Stimulated activated CD4-positive, alpha-beta T cell treated with anti-CD3 and anti-CD28 coated beads, Interleukin-4, amount 100 ng/mL, for 1 hour (primary cell): ENCODE measurements at regions not wholly inside any gene's neighbourhood (a gene's known extent, or its start where the extent isn't known, plus 50 kb on each side); places are given as distances from the start of the nearest gene placed in this dataset.

Source experiments
- DNase-seq: peaks from one replicate; pipeline ENCODE4 v3.0.0-alpha.2; 2020

DNA sequence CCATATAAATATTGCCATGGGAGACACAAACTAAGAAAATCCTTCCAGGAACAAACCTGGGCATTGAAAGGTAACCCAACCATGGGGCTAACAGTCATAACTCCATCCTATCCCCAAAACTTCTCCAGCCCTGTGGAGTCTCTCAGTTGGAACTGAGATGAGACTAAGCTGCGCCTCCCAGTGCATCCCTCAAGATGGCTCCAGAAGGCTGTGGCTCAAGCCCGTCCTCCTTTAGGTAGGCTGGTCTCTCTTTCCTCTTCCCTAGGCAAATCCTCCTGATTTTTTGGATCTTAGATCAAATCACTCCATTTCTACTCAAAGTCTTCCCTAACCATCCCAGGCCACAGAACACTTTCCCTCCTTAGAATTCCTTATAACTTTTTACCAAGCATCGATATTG, 364.3 kb upstream of the CCDC196 start:
- no peak for DNase-seq

- no peak for DNase-seq
These were observed 356.9 kb upstream of the CCDC196 start for GRCh38 chr14:66129224-66129623.

DNA sequence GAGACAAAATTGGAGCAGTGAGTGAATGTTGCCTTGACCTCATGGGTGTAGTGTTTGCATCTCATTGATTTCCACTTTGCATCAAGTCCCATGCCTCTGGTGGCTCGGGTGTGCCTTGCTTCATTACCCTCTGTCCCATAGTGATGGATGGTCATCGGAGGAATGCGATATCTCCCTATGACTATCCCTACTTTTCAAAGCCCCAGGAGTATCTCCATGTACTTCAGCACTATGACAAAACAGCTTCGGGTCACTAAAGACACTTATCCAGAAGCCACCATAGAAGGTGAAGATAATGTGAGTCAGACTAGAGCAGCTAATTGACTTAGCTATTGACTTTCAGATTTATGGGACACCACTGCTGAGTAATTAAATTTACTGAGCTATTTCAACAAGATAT, 355.1 kb upstream of the CCDC196 start:
- DNase-seq, result no peak

DNA sequence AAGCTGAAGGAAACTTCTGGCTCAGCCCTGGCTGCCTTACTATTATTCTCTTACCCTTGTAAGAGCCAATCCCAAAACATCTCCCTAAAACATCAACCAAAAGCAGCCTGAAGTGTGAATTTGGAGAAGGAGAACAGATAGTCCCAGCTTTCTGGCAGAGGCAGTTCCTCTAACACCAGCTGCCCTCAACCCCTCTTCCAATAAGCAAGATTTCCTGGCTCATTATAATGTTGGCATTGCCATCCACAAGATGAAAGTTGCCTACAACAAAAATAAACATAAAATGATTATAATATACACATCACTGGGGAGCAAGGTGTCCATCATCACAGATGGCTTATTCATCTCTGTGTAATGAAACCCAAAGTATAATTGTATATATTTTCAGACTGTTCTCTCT, 352.5 kb upstream of the CCDC196 start:
- no peak for DNase-seq

GRCh38 chr14:66135831-66136230, 350.3 kb upstream of the CCDC196 start:
- no peak for DNase-seq

DNA sequence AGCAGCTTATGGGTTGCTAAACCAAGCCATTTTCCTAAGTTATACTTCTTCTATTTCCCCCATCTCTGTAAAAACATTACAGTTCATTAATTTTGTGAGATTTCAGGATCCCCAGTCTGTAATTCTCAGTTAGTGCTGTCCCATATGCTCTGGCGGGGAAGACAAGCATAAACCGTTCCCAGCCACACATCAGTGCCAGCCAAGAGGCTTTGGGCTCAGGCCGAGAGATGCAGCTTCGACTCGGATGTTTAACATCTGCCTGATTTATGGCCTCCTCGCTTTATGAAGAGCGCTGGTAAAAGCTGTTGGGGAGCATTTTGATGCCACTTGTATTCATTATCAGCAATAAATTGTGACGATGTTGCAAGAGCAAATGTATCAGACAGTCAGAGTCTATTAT, 349.1 kb upstream of the CCDC196 start:
- DNase-seq, result no peak

DNA sequence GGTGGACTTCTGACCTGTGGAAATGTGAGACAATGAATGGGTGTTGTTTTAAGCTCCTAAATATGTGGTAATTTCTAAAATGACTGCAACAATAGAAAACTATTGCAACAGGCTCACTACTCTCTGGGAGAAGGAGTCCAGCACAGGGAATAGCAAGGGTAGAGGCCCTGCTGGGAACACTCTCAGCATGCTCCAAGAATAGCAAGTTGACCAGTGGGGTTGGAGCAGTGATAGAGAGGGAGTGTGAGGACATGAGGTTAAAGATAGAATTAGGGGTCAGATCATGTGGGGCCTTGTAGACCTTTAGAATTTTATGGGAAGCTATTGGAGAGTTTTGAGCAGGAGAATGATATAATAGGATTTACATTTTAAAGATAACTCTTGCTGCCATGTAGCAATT, 346.7 kb upstream of the CCDC196 start:
- DNase-seq, result no peak

DNA sequence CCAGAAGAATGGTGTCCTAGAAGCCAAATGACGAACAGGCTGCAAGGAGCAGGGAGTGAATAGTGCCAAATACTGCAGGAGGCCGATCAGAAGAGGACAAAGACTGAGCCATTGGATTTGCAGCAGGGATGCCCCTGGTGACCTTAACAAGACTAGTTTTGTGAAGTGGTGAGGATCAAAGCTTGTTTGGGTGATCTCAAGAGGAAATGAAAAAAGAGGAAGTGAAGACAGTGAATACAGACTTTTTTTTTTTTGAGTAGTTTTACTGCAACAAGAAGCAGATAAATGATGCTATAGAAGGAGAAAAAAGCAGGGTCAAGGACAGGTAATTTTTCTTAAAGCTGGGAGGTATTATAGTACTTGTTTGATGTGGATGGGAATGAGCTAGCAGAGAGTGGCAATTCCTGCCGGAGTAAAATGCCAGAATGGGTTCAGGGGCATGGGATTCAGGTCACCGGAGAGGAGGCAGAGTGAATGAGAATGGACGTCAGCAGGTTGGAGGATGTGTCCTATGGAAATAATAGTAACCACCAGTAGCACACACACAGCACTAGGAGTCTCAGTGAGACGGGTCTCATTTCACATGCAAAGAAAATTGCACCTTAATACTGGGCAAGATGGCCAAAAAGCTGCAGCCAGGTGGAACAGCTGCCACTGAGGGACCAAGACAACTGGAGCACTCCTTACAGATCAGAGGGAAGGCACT, 345.8 kb upstream of the CCDC196 start:
- DNase-seq, result no peak

DNA sequence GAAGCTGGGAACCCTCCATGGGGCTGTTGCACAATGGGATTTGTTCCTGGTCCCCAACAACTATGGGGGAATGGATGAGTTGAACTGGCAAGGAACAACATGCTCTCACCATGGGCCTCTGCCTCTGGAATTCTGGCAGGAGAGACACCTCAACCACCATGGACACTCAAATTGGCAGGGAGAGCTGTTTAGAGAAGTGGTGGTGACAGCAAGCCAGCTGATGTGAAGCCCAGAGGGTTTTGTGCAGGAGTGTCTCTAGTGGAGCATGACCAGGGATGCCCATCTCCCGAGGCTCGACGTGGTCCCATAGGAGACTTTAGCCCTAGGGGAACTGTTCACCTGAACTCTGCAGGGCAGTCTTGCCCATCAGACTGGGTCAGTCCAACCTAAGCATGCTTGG, 345.2 kb upstream of the CCDC196 start:
- no peak for DNase-seq

GRCh38 chr14:66141733-66142132, 344.4 kb upstream of the CCDC196 start:
- no peak for DNase-seq

GRCh38 chr14:66143387-66144112, 342.6 kb upstream of the CCDC196 start:
- no peak for DNase-seq

- DNase-seq, result no peak
These were observed 333.9 kb upstream of the CCDC196 start for GRCh38 chr14:66152302-66152701.

GRCh38 chr14:66152747-66153146, 333.4 kb upstream of the CCDC196 start:
- no peak for DNase-seq

GRCh38 chr14:66163023-66163422, 323.1 kb upstream of the CCDC196 start:
- no peak for DNase-seq

GRCh38 chr14:66165337-66165736, 320.8 kb upstream of the CCDC196 start:
- DNase-seq, result no peak

DNA sequence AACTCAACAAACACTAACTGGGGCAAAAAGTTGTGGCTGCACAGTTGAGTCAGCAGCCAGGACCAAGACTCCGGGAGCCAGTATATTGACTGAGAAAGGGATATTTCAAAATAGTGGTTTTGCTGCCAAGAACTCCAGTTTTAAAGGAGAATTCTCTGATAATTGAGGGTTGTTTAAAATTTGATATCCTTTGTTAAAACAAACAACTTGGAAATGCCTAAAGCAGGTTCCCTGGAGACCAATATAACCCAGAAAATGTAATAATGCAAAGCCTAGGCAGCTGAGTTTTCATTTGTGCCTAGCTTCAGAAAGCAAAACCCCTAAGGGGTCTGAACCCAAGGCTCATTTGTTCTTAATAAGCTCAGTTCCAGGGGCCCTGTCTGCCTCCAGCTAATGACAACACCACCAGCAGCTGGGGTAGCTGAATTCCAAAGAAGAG, 311.7 kb upstream of the CCDC196 start:
- no peak for DNase-seq

DNA sequence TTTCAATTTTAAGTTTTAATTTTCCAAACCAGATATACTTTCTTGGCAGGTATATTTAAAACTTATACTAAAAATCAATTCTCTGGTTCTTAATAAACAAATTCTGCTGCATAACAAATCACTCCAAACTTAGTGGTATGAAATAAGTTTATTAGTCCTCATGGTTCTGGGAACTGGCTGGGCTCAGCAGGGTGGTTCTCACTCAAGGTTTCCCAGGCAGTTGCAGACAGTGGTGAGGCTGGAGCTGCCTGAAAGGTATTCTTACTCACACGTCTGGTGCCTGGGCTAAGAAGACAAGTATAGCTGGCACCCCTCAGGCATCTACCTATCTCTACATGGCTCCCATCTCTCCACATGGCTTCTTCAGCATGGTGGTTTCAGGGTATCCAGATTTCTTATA, 308.2 kb upstream of the CCDC196 start:
- DNase-seq, result no peak

DNA sequence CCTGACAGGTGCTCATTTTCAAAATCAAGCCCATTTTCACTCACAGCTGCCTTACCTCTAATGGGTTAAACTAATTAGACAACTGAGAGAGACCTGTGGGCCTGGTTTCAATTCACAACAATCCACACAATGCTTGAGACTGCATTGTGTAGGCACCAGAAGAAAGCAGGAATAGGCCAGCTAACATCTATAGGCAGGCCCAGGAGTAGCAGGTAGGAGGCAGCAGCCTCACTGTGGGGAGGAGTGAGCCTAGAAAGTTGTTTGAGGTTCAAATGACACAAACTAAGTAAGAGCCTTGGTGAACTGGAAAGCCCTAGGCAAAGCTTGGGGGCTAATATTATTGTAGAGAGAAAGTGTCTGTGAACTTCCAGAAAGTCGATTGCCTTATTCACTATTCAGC, 289.5 kb upstream of the CCDC196 start:
- no peak for DNase-seq

- DNase-seq, result no peak
These were observed 288.9 kb upstream of the CCDC196 start for GRCh38 chr14:66197276-66197675.

DNA sequence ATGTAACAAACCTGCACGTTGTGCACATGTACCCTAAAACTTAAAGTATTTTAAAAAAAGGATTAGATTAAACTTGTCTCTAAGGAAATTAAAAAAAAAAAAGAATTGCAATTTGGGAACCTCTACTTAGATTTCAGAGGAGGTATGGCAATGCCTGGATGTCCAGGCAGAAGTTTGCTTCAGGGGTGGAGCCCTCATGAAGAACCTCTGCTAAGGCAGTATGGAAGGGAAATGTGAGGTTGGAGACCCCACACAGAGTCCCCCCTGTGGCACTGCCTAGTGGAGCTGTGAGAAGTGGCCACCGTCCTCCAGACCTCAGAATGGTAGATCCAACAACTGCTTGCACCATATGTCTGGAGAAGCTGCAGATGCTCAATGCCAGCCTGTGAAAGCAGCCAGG, 279.6 kb upstream of the CCDC196 start:
- no peak for DNase-seq

GRCh38 chr14:66216763-66217162, 269.4 kb upstream of the CCDC196 start:
- no peak for DNase-seq

DNA sequence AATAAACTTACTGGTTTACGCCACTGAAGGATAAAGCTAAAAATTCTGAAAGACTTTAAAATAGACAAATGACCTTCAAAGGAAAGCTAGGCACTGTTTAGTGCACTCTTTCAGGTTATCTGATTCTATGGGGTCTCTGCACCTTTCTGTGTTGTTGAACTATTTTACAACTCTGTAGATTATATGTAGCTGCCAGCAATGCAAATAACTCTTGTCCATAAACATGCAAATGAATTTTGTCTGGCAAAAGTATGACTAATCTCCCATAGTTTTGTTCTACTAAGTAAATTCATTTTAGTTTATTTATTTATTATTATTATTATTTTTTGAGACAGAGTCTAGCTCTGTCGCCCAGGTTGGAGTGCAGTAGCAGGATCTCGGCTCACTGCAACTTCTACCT, 266.3 kb upstream of the CCDC196 start:
- DNase-seq, result no peak

- no peak for DNase-seq
These were observed 261.5 kb upstream of the CCDC196 start for GRCh38 chr14:66224492-66225178.

DNA sequence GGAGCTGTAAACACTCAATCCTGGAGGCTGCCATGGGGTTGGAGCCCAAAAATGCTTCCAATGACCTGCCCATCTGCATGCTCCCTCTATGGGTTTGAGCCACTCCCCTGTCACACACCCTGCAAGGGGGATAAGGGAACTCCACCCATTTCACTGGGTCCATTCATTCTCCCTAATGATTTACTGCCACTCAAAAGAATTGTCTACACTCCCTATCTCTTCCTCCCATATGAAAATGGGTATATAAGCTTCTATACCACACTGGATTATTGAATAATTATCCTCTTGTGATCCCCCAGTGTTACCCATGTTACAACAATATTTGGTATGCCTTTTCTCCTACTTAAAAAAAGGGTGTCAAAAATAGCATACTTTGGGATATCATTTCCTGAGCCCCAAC, 260.8 kb upstream of the CCDC196 start:
- DNase-seq, result no peak
